SH-SY5Y (cell line): ENCODE measurements at regions not wholly inside any gene's neighbourhood (a gene's known extent, or its start where the extent isn't known, plus 50 kb on each side); places are given as distances from the start of the nearest gene placed in this dataset.

Source experiments
- GATA2 ChIP-seq: IDR thresholded peaks from 2 replicates; pipeline ENCODE4 v1.6.1; 2011; ENCODE audit warnings: mild to moderate bottlenecking, low read depth, low read length
- GATA3 ChIP-seq: IDR thresholded peaks from 2 replicates; pipeline ENCODE4 v1.6.1; 2011; ENCODE audit warnings: low read depth, mild to moderate bottlenecking, low read length, moderate library complexity

DNA sequence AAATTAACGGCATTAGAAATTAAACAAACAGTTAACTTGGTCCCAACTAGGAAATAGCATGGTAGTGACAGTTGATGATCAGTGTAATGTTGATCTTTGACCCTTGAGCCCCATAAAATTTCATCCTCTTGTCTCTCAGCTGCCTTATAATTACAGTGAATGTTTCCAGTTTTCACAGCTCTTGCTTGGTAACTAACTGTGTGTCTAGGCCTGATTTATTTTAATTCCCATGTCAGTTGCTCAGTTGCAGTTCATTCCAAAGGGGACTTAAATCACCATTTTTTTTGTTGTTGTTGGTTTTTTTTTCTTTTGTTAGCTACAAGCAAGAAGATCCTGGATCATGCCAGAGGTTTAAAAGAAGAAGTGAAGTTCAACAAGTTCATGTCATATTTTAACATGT lies 1883.7 kb upstream of the FLRT2 start:
- TF ChIP-seq GATA2 = no peak
- no peak for TF ChIP-seq GATA3
